ENCODE measurements at regions not wholly inside any gene's neighbourhood (a gene's known extent, or its start where the extent isn't known, plus 50 kb on each side); places are given as distances from the start of the nearest gene placed in this dataset.

GRCh38 chr2:234164493-234165413 lies 114.3 kb downstream of the SPP2 start:
- no peaks in the 10 kb centered on the region for H4K20me1 ChIP-seq (ENCODE audit: control insufficient read depth, insufficient read depth, low read depth, low read length)
- H3K4me1 ChIP-seq (ENCODE audit: control insufficient read depth, low read length): peaks cover 8% of the 10 kb centered on the region
- H3K4me3 ChIP-seq (ENCODE audit: low read length): no peak overlapping the region
- no peak overlapping the region for H3K27ac ChIP-seq (ENCODE audit: low read depth, low read length)
- no peaks in the 10 kb centered on the region for H3K36me3 ChIP-seq (ENCODE audit: control insufficient read depth, low read length)
- no peaks in the 10 kb centered on the region for H3K9me3 ChIP-seq (ENCODE audit: control insufficient read depth, insufficient read depth, low read length)
- no peaks in the 10 kb centered on the region for H3K79me2 ChIP-seq (ENCODE audit: control insufficient read depth, low read length)
- no peaks in the 10 kb centered on the region for H3F3A ChIP-seq (ENCODE audit: control insufficient read depth, insufficient read depth)
- H3K4me2 ChIP-seq (ENCODE audit: low read length): no peak overlapping the region
- no peaks in the 10 kb centered on the region for H3K9me2 ChIP-seq (replicated peaks; ENCODE audit: control insufficient read depth, low read length)
- TF ChIP-seq EZH2phosphoT487 (IDR thresholded peaks at IDR 0.05; ENCODE audit: borderline replicate concordance, low read length) (no peak), CTCF (IDR thresholded peaks at IDR 0.05; ENCODE audit: low read depth, low read length, poor library complexity, severe bottlenecking) (no peak)
- no peaks in the 10 kb centered on the region; the same call in 1 of the 2 replicates for H3K27me3 ChIP-seq (ENCODE audit: control insufficient read depth, low read length)

GRCh38 chr2:234163510-234164045 lies 113.1 kb downstream of the SPP2 start:
- Histone ChIP-seq H3K9me2 (replicated peaks; ENCODE audit: control insufficient read depth, low read length) (no peaks in the 10 kb centered on the region), H3K36me3 (ENCODE audit: control insufficient read depth, low read length) (no peaks in the 10 kb centered on the region), H3K27ac (ENCODE audit: low read depth, low read length) (no peak overlapping the region), H3K79me2 (ENCODE audit: control insufficient read depth, low read length) (no peaks in the 10 kb centered on the region), H3K4me1 (ENCODE audit: control insufficient read depth, low read length) (peaks cover 8% of the 10 kb centered on the region), H4K20me1 (ENCODE audit: control insufficient read depth, insufficient read depth, low read depth, low read length) (no peaks in the 10 kb centered on the region), H3K9me3 (ENCODE audit: control insufficient read depth, insufficient read depth, low read length) (no peaks in the 10 kb centered on the region), H3K4me2 (ENCODE audit: low read length) (no peak overlapping the region), H3K27me3 (ENCODE audit: control insufficient read depth, low read length) (no peaks in the 10 kb centered on the region), H3F3A (ENCODE audit: control insufficient read depth, insufficient read depth) (no peaks in the 10 kb centered on the region), H3K4me3 (ENCODE audit: low read length) (no peak overlapping the region)
- TF ChIP-seq CTCF (IDR thresholded peaks at IDR 0.05; ENCODE audit: low read depth, low read length, poor library complexity, severe bottlenecking): no peak
- TF ChIP-seq EZH2phosphoT487 (IDR thresholded peaks at IDR 0.05; ENCODE audit: borderline replicate concordance, low read length): no peak

GRCh38 chr2:234162861-234163260 lies 112.4 kb downstream of the SPP2 start:
- H3K27ac ChIP-seq (ENCODE audit: low read depth, low read length): no peak overlapping the region
- no peak overlapping the region for H3K4me2 ChIP-seq (ENCODE audit: low read length)
- H3K4me3 ChIP-seq (ENCODE audit: low read length): no peak overlapping the region
- H3K9me2 ChIP-seq (replicated peaks; ENCODE audit: control insufficient read depth, low read length): no peaks in the 10 kb centered on the region
- H3K9me3 ChIP-seq (ENCODE audit: control insufficient read depth, insufficient read depth, low read length): no peaks in the 10 kb centered on the region
- no peaks in the 10 kb centered on the region for H3K79me2 ChIP-seq (ENCODE audit: control insufficient read depth, low read length)
- H3F3A ChIP-seq (ENCODE audit: control insufficient read depth, insufficient read depth): no peaks in the 10 kb centered on the region
- H3K27me3 ChIP-seq (ENCODE audit: control insufficient read depth, low read length): no peaks in the 10 kb centered on the region
- H4K20me1 ChIP-seq (ENCODE audit: control insufficient read depth, insufficient read depth, low read depth, low read length): no peaks in the 10 kb centered on the region
- TF ChIP-seq CTCF (IDR thresholded peaks at IDR 0.05; ENCODE audit: low read depth, low read length, poor library complexity, severe bottlenecking) (no peak), EZH2phosphoT487 (IDR thresholded peaks at IDR 0.05; ENCODE audit: borderline replicate concordance, low read length) (no peak)
- H3K36me3 ChIP-seq (ENCODE audit: control insufficient read depth, low read length): no peaks in the 10 kb centered on the region
- H3K4me1 ChIP-seq (ENCODE audit: control insufficient read depth, low read length): peaks cover 8% of the 10 kb centered on the region
